ENCODE measurements at regions not wholly inside any gene's neighbourhood (a gene's known extent, or its start where the extent isn't known, plus 50 kb on each side); places are given as distances from the start of the nearest gene placed in this dataset.

DNA sequence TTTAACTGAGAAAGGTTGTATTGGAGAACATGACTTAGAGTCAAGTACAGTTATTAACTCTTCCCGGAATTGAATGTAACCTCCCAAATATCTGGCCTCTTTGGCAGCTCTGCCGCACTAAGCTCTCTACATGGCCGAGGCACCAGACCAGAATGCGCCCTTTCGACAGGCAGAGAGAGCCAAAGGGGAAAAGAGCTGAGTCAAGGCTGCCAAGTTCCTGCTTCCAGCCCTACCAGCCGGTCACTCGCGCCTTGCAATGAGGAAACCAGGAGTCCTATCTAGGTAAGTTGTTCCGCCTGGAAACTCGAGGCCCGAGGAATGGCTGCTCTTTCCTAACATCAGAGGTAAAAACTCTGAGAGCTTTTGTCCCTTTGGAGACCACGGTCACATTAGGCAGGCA is 172.2 kb downstream of the BRMS1L start:
- Histone ChIP-seq H3K4me3 (ENCODE audit: low read depth, low read length) (no peak overlapping the region), H3K27ac (no peak overlapping the region), H3K36me3 (replicated peaks) (no peaks in the 10 kb centered on the region), H3K27me3 (replicated peaks) (no peaks in the 10 kb centered on the region)
- TF ChIP-seq, protein P1, sequence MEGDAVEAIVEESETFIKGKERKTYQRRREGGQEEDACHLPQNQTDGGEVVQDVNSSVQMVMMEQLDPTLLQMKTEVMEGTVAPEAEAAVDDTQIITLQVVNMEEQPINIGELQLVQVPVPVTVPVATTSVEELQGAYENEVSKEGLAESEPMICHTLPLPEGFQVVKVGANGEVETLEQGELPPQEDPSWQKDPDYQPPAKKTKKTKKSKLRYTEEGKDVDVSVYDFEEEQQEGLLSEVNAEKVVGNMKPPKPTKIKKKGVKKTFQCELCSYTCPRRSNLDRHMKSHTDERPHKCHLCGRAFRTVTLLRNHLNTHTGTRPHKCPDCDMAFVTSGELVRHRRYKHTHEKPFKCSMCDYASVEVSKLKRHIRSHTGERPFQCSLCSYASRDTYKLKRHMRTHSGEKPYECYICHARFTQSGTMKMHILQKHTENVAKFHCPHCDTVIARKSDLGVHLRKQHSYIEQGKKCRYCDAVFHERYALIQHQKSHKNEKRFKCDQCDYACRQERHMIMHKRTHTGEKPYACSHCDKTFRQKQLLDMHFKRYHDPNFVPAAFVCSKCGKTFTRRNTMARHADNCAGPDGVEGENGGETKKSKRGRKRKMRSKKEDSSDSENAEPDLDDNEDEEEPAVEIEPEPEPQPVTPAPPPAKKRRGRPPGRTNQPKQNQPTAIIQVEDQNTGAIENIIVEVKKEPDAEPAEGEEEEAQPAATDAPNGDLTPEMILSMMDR (IDR thresholded peaks at IDR 0.05; ENCODE audit: low read depth, low read length, missing control alignments) = no peak
- in situ Hi-C loops (cut with HindIII; ENCODE audit: low pct_ligation_motif_present, low sequenced_read_pairs) = no loop called here
- DNase-seq = no peak

DNA sequence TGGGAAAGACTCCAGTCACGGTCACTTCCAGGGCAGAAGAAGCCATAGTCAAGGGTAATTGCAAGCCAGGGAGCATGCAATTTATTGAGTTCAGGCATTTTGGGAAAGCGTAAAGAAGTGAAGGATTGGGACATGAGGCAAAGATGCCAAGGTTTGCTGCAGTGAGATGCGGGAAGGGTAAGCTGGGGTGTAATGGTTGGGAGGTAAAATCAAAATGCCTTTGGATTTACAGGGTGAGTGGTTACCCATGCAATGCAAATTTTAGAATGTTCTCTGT is 167.5 kb downstream of the BRMS1L start:
- H3K36me3 ChIP-seq (replicated peaks) = no peaks in the 10 kb centered on the region
- TF ChIP-seq, protein P1 (IDR thresholded peaks at IDR 0.05; ENCODE audit: low read depth, low read length, missing control alignments) = no peak
- no peak for DNase-seq
- H3K4me3 ChIP-seq (ENCODE audit: low read depth, low read length) = no peak overlapping the region
- in situ Hi-C loops (cut with HindIII; ENCODE audit: low pct_ligation_motif_present, low sequenced_read_pairs) = no loop called here
- no peak overlapping the region for H3K27ac ChIP-seq
- no peaks in the 10 kb centered on the region for H3K27me3 ChIP-seq (replicated peaks)

DNA sequence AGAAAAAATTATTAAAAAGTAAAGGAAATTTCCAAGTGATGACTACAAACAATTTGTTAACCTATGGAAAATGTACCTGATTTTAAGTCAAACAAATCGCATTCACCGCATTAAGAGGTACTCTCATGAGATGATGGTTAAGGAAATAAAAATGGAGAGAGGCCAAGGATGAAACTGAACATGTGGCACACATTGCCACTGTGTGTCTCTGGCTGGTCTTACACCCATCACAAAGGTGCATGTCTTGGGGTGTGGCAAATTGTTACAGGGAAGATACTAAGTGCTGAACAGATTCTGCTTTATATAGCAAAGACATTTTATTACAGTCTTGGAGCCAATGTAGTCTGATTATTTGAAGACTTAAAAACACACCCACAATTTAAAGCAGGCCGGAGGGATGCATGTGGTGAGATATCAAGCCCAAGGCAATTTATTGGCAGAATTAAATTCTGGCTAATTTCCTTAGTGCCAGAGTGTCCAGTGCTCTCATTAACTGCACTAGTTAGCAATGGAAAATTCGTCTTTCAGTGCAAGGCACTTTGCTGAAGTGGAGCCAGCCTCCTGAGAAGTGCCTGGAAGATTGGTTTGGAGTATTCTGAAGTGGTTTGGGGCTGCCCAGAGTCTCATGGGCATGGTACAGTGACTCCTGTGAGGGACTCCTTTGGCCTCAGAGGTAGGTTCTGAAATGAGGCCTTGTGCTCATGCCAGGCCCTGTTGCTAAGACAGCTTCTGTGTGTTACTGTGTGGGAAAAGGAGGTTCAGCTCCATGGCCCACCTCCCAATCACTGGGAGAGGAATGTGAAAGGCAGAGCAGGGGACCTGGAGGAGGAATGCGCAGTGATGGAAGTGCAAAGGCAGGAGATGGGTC is 166.9 kb downstream of the BRMS1L start:
- no peak overlapping the region for H3K27ac ChIP-seq
- H3K27me3 ChIP-seq (replicated peaks) = no peaks in the 10 kb centered on the region
- no peak overlapping the region for H3K4me3 ChIP-seq (ENCODE audit: low read depth, low read length)
- DNase-seq = no peak
- H3K36me3 ChIP-seq (replicated peaks) = no peaks in the 10 kb centered on the region
- TF ChIP-seq, protein P1 (IDR thresholded peaks at IDR 0.05; ENCODE audit: low read depth, low read length, missing control alignments) = no peak
- in situ Hi-C loops (cut with HindIII; ENCODE audit: low pct_ligation_motif_present, low sequenced_read_pairs) = no loop called here

DNA sequence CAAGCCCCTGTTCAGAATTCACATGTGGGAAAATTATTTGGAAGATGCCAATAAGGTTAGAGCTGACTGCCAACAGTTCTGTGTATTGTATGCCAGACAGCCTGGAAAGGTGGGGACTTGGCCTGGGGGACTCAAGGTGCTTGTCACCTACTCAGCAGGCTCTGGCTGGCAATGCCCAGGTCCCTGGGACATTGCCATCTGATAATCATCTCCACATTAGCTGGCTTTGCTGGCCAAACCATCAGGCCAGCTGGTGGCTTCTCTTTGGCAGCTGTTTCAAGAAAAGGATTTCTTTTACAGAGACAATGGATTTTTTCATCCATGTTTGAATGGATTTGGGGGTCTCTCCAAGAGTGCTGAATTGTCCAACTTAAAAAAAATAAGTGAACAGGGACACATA is 165.2 kb downstream of the BRMS1L start:
- Histone ChIP-seq H3K4me3 (ENCODE audit: low read depth, low read length) (no peak overlapping the region), H3K36me3 (replicated peaks) (no peaks in the 10 kb centered on the region), H3K27me3 (replicated peaks) (no peaks in the 10 kb centered on the region), H3K27ac (no peak overlapping the region)
- TF ChIP-seq, protein P1 (IDR thresholded peaks at IDR 0.05; ENCODE audit: low read depth, low read length, missing control alignments) = no peak
- in situ Hi-C loops (cut with HindIII; ENCODE audit: low pct_ligation_motif_present, low sequenced_read_pairs) = no loop called here
- no peak for DNase-seq

DNA sequence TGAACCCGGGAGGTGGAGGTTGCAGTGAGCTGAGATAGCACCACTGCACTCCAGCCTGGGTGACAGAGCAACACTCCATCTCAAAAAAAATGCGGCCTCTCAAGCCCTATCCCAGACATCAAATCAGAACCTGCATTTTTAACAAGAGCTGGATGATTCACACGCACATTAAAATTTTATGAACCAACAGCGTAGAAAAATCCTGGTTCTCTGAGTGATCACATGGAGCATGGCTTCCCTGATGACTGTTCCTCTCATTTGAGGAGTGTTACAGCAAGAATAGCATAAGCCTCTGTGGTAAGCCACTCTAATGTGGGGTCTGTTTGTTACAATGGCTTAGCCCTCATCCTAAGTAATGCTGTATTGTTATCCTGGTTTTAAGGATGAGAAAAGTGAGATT is 163.6 kb downstream of the BRMS1L start:
- TF ChIP-seq, protein P1 (IDR thresholded peaks at IDR 0.05; ENCODE audit: low read depth, low read length, missing control alignments) = no peak

More for the DNA sequence above, 163.6 kb downstream of the BRMS1L start:
- no peak for DNase-seq
- Histone ChIP-seq H3K27me3 (replicated peaks) (no peaks in the 10 kb centered on the region), H3K4me3 (ENCODE audit: low read depth, low read length) (no peak overlapping the region), H3K27ac (no peak overlapping the region), H3K36me3 (replicated peaks) (no peaks in the 10 kb centered on the region)
- in situ Hi-C loops (cut with HindIII; ENCODE audit: low pct_ligation_motif_present, low sequenced_read_pairs) = no loop called here

All from brain microvascular endothelial cell (primary cell).